CD4-positive, alpha-beta T cell treated with Interleukin-1 beta for 1 hour (primary cell): ENCODE measurements at regions not wholly inside any gene's neighbourhood (a gene's known extent, or its start where the extent isn't known, plus 50 kb on each side); places are given as distances from the start of the nearest gene placed in this dataset.

Source experiments
- DNase-seq, 2 donors: peaks; one replicate each; pipeline ENCODE4 v3.0.0-alpha.2; 2020 to 2022

- DNase-seq: no peak
Observed at GRCh38 chr12:66852765-66853164, 173.9 kb upstream of the GRIP1 start.

DNA sequence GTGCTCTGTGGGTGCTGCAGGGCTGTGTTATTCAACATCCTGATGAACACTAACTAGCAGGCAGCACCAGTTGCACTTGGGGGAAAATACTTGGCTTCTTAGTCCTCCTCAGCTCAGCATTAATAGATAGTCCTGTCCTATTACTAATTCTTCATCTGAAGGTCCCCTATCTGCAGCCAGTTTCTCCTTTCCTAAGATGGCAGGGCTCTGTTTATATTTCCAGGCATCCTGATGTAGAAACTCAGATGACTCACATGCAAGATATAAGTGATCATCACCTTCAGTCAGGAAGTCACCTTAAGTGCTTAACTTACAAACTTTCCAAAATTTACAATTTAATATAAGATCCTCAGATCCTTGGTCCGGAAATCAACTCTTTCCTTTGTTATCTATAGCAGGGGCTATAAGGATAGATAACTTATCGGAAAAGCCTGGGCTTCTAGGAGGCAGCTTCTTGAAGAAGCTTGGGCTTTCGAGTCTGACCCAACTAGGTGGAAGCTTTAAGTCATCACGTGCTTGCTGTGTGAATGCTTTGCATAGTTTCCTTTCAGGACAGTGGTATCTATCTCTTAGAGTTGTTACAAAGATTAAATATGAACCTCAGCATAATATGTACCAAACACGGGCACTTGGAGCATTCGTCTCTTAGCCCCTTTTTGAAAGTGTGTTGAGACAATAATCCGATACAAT is 181.0 kb upstream of the GRIP1 start:
- no peak for DNase-seq

DNA sequence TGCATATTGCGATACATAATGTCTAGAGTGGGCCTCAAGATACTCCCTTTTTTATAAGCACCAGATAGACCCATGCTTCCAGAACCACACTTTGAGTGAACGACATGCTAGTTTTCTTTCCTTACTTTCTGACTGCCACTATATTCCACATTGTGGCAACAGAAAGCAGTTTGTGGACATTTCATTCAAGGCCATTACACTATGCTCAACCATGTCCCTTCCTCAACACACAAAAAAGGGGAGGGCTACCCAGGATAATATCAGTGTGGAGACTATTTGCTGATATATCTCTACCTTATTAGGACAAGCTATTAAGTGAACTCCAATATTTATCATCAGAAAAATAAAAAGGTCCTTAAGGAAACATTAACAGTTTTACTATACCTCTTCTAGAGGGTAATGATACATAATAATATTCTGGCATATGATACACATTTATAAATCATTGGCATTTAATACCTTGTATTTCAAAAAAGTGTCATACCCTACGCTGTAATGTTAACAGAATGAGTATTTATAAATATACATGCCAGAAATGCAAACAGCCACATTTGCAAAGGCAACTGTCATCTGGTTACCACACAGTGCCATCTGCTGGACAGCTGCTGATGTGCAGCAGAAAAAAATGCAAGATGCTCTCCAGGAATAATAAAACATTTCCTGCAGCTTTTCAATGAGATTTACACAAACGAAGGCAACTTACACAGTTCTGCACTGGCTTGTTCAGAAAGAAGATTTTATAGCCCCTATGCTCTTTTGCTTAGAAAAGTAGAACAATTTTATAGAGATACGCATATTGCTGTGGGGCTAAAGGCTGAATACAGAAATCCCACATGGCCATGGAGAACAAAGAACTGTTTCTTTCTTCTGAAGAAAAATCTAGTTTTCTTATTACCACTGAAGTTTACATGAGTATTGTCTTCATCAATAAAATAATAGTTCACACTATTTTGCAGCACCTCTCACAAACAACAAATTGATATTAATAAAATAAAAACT is 182.2 kb upstream of the GRIP1 start:
- DNase-seq: peak; percentile 51 to 61

DNA sequence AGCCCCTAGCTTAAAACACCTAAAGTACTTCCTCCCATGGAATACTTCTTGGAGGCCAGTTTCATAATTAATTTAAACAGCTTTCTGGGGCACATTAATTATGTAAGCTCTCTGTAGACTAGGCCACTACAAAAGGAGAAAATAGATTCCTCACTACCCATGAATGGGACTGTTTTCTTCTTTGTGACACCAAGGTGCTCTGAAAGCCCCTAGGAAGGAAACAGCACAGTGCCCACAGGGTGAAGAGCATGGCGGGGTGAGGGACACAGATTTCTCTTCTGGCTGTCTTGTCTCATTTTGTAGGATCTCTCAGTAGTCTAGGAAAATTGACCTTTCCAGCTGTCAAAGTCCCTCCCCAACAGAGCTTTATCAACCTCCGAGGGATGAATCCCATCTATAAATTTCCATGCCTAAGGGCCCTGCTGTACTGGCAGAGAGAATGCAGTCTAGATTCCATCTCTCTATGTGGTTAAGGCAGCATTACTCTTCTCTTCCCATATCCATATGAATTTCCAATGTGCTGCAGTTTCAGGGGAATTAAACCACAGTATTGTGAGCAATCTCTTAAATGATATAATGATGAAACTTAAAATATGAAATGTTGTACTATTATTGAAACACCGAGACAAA is 183.6 kb upstream of the GRIP1 start:
- DNase-seq: no peak

DNA sequence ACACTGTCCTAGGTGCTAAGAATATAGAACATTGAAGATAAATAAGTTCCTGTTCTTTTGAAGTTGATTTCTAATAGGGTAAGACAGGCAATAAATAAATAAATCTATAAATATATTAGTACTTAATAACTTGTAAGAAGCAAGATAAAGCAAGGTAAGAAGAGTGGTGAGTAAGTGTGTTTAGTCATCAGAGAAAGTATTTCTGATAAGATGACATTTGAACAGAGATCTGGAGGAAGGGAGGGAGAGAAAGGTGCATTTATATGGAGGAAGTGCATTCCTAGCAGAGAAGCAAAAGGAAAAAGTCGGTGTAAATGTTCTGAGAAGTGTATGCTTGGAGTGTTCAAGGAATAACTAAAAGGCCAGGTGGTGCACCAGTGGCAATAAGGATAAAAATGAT is 184.4 kb upstream of the GRIP1 start:
- no peak for DNase-seq

- DNase-seq: no peak
Observed at GRCh38 chr12:66877925-66878324, 199.0 kb upstream of the GRIP1 start.

- no peak for DNase-seq
Observed at GRCh38 chr12:66879409-66879808, 200.5 kb upstream of the GRIP1 start.

- no peak for DNase-seq
Observed at GRCh38 chr12:66881386-66881785, 202.5 kb upstream of the GRIP1 start.

DNA sequence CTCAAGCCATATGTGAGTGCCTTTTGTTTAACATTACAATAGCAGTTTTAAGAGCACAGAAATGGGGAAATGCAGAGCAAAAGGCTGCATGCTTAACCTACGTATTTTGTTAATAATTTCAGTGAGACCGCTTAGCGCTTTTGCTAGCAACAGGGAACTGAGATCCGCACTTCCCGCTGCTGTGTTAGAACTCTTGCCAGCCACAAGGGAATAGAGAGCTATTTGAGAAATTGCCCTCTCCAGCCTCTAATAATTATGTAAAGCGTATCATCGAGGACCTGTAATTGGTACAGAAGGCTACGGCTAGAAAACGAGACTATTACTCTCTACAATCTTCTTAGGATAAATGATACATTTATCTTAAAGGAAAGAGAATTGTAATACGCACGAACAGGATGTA is 205.2 kb upstream of the GRIP1 start:
- no peak for DNase-seq

- DNase-seq: no peak
Observed at GRCh38 chr12:66885115-66885875, 206.4 kb upstream of the GRIP1 start.

GRCh38 chr12:66896797-66897196 is 217.9 kb upstream of the GRIP1 start:
- no peak for DNase-seq

DNA sequence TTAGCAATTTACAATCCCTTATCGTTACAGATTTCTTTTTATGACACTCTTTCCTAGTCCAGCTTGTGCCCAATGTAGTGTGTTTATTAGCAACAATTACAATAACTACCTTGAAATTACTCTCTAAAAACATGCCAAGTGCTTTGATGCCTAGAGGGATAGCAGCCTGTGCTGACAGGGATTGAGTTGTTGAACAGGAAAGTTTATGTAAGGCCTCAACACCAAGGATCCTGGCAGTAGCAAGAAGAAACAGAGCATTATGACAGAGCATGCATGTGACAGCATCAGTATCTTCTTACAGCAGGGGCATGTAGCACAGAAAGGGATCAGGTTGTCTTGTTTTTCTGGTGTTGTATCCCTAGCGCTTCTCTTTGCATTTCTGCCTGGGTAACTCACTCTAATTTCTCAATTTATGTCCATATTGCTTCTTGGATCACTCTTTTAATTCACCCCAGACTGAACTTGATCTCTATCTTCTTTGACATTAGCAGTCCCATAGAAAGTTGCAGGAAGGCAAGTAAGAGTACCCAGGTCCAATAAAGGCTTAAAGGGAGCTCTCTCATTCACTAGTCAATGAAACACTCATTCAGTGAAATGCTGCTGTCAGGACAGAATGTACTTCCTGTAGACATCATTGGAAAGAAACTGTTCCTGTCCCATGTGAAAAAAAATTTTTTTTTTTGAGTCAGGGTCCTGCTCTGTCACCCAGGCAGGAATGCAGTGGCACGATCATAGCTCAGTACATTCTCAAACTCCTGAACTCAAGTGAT is 220.0 kb upstream of the GRIP1 start:
- no peak for DNase-seq

DNA sequence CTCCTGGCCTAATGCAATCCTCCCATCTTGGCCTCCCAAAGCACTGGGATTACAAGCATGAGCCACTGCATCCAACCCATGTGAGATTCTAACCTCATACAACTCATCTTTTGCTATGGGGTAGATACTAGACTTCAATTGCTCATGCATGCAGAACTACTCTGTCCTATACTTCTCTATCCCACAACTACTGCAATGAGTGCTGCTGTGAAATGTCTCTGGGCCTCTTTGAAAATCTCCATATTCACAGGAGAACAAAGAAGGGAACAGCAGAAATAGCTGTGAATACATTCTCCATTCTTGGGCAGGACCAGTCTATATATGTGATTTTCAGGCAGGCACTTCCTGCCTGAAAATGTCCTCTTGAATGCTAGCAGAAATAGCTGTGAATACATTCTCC is 220.7 kb upstream of the GRIP1 start:
- DNase-seq: no peak

GRCh38 chr12:66900616-66901015 is 221.7 kb upstream of the GRIP1 start:
- no peak for DNase-seq

GRCh38 chr12:66901138-66901932 is 222.5 kb upstream of the GRIP1 start:
- peak; percentile 2 to 9 for DNase-seq

DNA sequence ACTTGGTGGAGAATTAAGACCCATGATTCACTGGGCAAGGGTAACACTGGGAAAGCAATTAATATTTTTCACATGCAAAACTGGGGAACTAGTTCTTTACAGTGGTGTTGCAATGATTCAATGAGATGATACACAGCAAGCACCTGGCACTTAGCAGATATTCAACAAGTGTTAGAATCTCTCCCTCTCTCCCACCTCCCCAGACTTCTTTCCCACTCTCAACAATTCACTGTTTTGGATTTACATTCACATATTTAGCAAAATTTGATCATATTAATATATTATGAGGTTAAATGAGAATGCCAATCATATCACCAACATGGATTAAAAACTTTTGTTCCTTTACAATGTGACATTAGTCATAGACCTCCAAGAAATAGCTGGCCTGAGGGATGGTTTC is 223.1 kb upstream of the GRIP1 start:
- no peak for DNase-seq

- DNase-seq: no peak
Observed at GRCh38 chr12:66903782-66904396, 225.0 kb upstream of the GRIP1 start.

DNA sequence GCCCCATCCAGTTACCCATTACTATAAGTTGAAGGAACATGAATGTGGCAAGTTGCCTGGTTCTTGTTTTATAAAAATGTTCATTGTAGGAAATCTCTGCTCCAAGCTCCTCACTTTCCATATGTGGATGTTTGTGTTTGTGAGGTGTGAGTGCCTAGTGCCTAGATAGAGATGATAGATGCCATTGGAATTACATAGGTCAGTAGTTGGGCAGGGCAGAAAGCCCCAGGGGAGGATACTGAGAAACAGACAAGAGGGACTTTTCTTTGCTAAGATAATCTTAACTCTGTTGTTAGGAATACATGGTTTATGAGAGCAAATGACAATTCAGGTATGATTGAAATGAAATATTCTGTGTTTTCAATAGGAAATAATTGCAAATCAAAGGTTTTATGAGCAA is 226.3 kb upstream of the GRIP1 start:
- no peak for DNase-seq

GRCh38 chr12:66910366-66910974 is 231.6 kb upstream of the GRIP1 start:
- DNase-seq: no peak

GRCh38 chr12:66915306-66915904 is 236.5 kb upstream of the GRIP1 start:
- DNase-seq: no peak
